ENCODE measurements at regions not wholly inside any gene's neighbourhood (a gene's known extent, or its start where the extent isn't known, plus 50 kb on each side); places are given as distances from the start of the nearest gene placed in this dataset.

DNA sequence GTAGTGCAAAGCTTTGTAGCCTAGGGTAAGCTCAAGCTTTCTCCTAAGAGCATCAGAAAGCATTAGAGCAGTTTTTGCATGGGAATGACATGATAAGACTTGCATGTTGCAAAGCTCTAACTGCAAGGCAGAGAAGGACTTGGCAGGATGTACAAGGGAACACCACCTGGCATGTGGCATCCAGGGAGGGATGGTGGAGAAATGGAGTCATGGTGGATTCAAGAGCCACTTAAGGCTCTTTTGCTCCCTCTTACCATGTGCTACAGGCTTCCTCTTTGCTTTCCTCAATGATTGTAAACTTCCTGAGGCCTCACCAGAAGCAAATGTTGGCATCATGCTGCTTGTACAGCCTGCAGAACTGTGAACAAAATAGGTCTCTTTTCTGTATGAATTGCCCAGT, 266.0 kb downstream of the GLI2 start:
- TF ChIP-seq POLR2A (IDR thresholded peaks at IDR 0.05; ENCODE audit: borderline replicate concordance, extremely low read depth, insufficient read depth, insufficient read length) (no peak), POLR2AphosphoS5 (IDR thresholded peaks at IDR 0.05; ENCODE audit: low read depth, low read length) (no peak), EZH2phosphoT487 (IDR thresholded peaks at IDR 0.05; ENCODE audit: borderline replicate concordance) (no peak)
